ENCODE measurements at regions not wholly inside any gene's neighbourhood (a gene's known extent, or its start where the extent isn't known, plus 50 kb on each side); places are given as distances from the start of the nearest gene placed in this dataset.

- no peak for DNase-seq (ENCODE audit: low spot score)
- no peak overlapping the region for H3K4me3 Mint-ChIP-seq
- TF ChIP-seq EZH2phosphoT487 (IDR thresholded peaks at IDR 0.05) = no peak
- no peak for TF ChIP-seq EZH2 (IDR thresholded peaks at IDR 0.05)
- no peak for TF ChIP-seq CTCF (IDR thresholded peaks at IDR 0.05)
- H3K36me3 ChIP-seq = no peaks in the 10 kb centered on the region
- no peak overlapping the region for H3K27ac Mint-ChIP-seq
- H3K4me1 Mint-ChIP-seq = no peaks in the 10 kb centered on the region
- no peaks in the 10 kb centered on the region for H3K79me2 ChIP-seq (ENCODE audit: low read depth)
- no peaks in the 10 kb centered on the region for H3K36me3 Mint-ChIP-seq
- no peaks in the 10 kb centered on the region for H3K27me3 Mint-ChIP-seq (ENCODE audit: insufficient read depth, low read depth)
- no peaks in the 10 kb centered on the region for H3K27me3 ChIP-seq
- H3K9ac ChIP-seq = no peak overlapping the region
- H3K4me2 ChIP-seq = no peak overlapping the region
- H4K20me1 ChIP-seq (ENCODE audit: low read depth) = no peaks in the 10 kb centered on the region
- H3K4me3 ChIP-seq = no peak overlapping the region
- no peak overlapping the region for H3K27ac ChIP-seq
- no peaks in the 10 kb centered on the region for H3F3A ChIP-seq (ENCODE audit: low read depth)
- H2AFZ ChIP-seq (replicated peaks) = no peak overlapping the region
- H3K4me1 ChIP-seq = no peaks in the 10 kb centered on the region
- no peaks in the 10 kb centered on the region for H3K9me3 Mint-ChIP-seq
- no peaks in the 10 kb centered on the region for H3K9me3 ChIP-seq (ENCODE audit: low read depth)
Measured at GRCh38 chr3:76627236-76627635, 412.7 kb upstream of the ROBO2 start.

- Histone ChIP-seq H3K27ac (no peak overlapping the region), H3K79me2 (ENCODE audit: low read depth) (no peaks in the 10 kb centered on the region), H3F3A (ENCODE audit: low read depth) (no peaks in the 10 kb centered on the region), H3K9me3 (ENCODE audit: low read depth) (no peaks in the 10 kb centered on the region), H3K9ac (no peak overlapping the region), H4K20me1 (ENCODE audit: low read depth) (no peaks in the 10 kb centered on the region), H3K4me3 (no peak overlapping the region), H2AFZ (replicated peaks) (no peak overlapping the region), H3K4me2 (no peak overlapping the region), H3K36me3 (no peaks in the 10 kb centered on the region), H3K27me3 (no peaks in the 10 kb centered on the region), H3K4me1 (no peaks in the 10 kb centered on the region)
- Mint-ChIP-seq H3K4me3 (no peak overlapping the region), H3K9me3 (no peaks in the 10 kb centered on the region), H3K27me3 (ENCODE audit: insufficient read depth, low read depth) (no peaks in the 10 kb centered on the region), H3K27ac (no peak overlapping the region), H3K4me1 (no peaks in the 10 kb centered on the region), H3K36me3 (no peaks in the 10 kb centered on the region)
- no peak for DNase-seq (ENCODE audit: low spot score)
- no peak for TF ChIP-seq CTCF (IDR thresholded peaks at IDR 0.05)
- TF ChIP-seq EZH2 (IDR thresholded peaks at IDR 0.05) = no peak
- no peak for TF ChIP-seq EZH2phosphoT487 (IDR thresholded peaks at IDR 0.05)
Measured at GRCh38 chr3:76631251-76631650, 408.6 kb upstream of the ROBO2 start.

- DNase-seq (ENCODE audit: low spot score) = no peak
- H3K36me3 ChIP-seq = no peaks in the 10 kb centered on the region
- H3K9me3 ChIP-seq (ENCODE audit: low read depth) = no peaks in the 10 kb centered on the region
- H3K4me3 Mint-ChIP-seq = no peak overlapping the region
- no peaks in the 10 kb centered on the region for H3K27me3 ChIP-seq
- no peak overlapping the region for H3K4me3 ChIP-seq
- no peak overlapping the region for H3K9ac ChIP-seq
- no peaks in the 10 kb centered on the region for H3K79me2 ChIP-seq (ENCODE audit: low read depth)
- no peak overlapping the region for H3K27ac Mint-ChIP-seq
- no peaks in the 10 kb centered on the region for H4K20me1 ChIP-seq (ENCODE audit: low read depth)
- no peaks in the 10 kb centered on the region for H3K27me3 Mint-ChIP-seq (ENCODE audit: insufficient read depth, low read depth)
- H3K9me3 Mint-ChIP-seq = no peaks in the 10 kb centered on the region
- H2AFZ ChIP-seq (replicated peaks) = no peak overlapping the region
- no peak overlapping the region for H3K4me2 ChIP-seq
- TF ChIP-seq CTCF (IDR thresholded peaks at IDR 0.05) = no peak
- TF ChIP-seq EZH2phosphoT487 (IDR thresholded peaks at IDR 0.05) = no peak
- no peak for TF ChIP-seq EZH2 (IDR thresholded peaks at IDR 0.05)
- no peak overlapping the region for H3K27ac ChIP-seq
- no peaks in the 10 kb centered on the region for H3K4me1 ChIP-seq
- no peaks in the 10 kb centered on the region for H3F3A ChIP-seq (ENCODE audit: low read depth)
- no peaks in the 10 kb centered on the region for H3K4me1 Mint-ChIP-seq
- no peaks in the 10 kb centered on the region for H3K36me3 Mint-ChIP-seq
Measured at GRCh38 chr3:76638006-76638405, 401.9 kb upstream of the ROBO2 start.
